ENCODE measurements at regions not wholly inside any gene's neighbourhood (a gene's known extent, or its start where the extent isn't known, plus 50 kb on each side); places are given as distances from the start of the nearest gene placed in this dataset.

DNA sequence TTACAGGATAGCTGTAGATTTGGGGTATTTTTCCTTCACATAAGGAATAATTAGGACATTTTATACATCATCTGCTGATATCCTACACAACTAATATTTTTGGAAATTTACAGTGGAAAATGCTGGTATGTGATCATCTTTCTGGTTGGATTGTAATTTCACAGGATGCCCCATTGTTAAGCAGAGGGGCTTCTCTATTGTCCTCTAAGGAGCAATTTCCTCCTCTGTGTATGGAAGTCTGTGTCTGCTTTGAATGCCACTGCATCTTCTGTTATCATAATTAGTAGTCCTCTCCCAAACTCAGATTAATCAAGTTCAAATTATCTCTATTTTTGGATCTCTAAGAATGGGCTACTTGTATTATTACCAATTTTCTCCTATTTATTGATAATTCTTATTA is 988.1 kb upstream of the B3GALT2 start (continued):
- TF ChIP-seq, protein P1, sequence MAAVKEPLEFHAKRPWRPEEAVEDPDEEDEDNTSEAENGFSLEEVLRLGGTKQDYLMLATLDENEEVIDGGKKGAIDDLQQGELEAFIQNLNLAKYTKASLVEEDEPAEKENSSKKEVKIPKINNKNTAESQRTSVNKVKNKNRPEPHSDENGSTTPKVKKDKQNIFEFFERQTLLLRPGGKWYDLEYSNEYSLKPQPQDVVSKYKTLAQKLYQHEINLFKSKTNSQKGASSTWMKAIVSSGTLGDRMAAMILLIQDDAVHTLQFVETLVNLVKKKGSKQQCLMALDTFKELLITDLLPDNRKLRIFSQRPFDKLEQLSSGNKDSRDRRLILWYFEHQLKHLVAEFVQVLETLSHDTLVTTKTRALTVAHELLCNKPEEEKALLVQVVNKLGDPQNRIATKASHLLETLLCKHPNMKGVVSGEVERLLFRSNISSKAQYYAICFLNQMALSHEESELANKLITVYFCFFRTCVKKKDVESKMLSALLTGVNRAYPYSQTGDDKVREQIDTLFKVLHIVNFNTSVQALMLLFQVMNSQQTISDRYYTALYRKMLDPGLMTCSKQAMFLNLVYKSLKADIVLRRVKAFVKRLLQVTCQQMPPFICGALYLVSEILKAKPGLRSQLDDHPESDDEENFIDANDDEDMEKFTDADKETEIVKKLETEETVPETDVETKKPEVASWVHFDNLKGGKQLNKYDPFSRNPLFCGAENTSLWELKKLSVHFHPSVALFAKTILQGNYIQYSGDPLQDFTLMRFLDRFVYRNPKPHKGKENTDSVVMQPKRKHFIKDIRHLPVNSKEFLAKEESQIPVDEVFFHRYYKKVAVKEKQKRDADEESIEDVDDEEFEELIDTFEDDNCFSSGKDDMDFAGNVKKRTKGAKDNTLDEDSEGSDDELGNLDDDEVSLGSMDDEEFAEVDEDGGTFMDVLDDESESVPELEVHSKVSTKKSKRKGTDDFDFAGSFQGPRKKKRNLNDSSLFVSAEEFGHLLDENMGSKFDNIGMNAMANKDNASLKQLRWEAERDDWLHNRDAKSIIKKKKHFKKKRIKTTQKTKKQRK (IDR thresholded peaks at IDR 0.05; ENCODE audit: low read depth, low read length) = no peak
- TF ChIP-seq NR2C2 (IDR thresholded peaks at IDR 0.05; ENCODE audit: borderline replicate concordance, control insufficient read depth, insufficient read length, low read depth) (no peak), EP300 (IDR thresholded peaks at IDR 0.05; ENCODE audit: borderline replicate concordance in 1 of 2, control insufficient read depth in 1 of 2, low read depth in 2 of 2, low read length in 2 of 2) (no peak), JUND (IDR thresholded peaks at IDR 0.05; ENCODE audit: low read depth, low read length) (no peak)

DNA sequence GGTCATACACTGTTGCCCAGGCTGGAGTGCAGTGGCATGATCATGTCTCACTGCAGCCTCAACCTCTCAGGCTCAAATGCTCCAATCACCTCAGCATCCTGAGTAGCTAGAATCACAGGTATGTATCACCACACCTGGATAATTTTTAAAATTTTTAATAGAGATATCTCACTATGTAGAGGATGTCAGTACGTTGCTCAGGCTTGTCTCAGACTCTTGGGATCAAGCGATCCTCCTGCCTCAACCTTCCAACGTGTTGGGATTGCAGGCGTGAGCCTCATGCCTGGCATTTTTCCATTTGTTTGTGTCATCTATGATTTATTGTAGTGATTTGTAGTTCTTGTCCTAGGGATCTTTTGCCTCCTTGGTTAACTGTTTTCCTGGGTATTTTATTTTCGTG is 985.2 kb upstream of the B3GALT2 start:
- Histone ChIP-seq H3K4me2 (ENCODE audit: control insufficient read depth, insufficient read depth) (no peak overlapping the region), H3K27ac (ENCODE audit: control insufficient read depth, insufficient read depth) (no peak overlapping the region), H3K9me3 (replicated peaks; ENCODE audit: control insufficient read depth, insufficient read depth, low read length) (no peaks in the 10 kb centered on the region), H3K4me3 (no peak overlapping the region), H4K20me1 (ENCODE audit: control insufficient read depth, insufficient read depth) (no peaks in the 10 kb centered on the region), H3K9ac (ENCODE audit: control insufficient read depth, insufficient read depth, low read length) (no peak overlapping the region), H3K4me1 (ENCODE audit: control insufficient read depth, insufficient read depth, low read length) (no peaks in the 10 kb centered on the region), H2AFZ (ENCODE audit: control insufficient read depth, low read depth, low read length) (no peak overlapping the region), H3K36me3 (ENCODE audit: control insufficient read depth in 2 of 2, insufficient read depth in 2 of 2, low read length in 1 of 2) (no peaks in the 10 kb centered on the region), H3K79me2 (ENCODE audit: control insufficient read depth, insufficient read depth, low read length) (no peaks in the 10 kb centered on the region), H3K27me3 (replicated peaks in 1 of 2; ENCODE audit: control insufficient read depth in 2 of 2, insufficient read depth in 2 of 2, low read length in 1 of 2) (no peaks in the 10 kb centered on the region)
- in situ Hi-C loops (cut with MboI) = no loop called here
- no peak for ATAC-seq
- intact Hi-C loops (cut with micrococcal nuclease; ENCODE audit: unreplicated experiment) = no loop called here
- SMC1A ChIA-PET (ENCODE audit: uncharacterized antibody, unreplicated experiment) = no interaction called here
- CTCF ChIA-PET = no interaction called here
- no peak for FAIRE-seq
- no TSS peak for BruUV-seq (replicated peaks)
- 43% methylated on average over 5 of the region's 5 CpGs for WGBS (ENCODE audit: insufficient coverage, insufficient replicate concordance, low lambda C conversion rate, missing lambda C conversion rate)
- POLR2A ChIA-PET = no interaction called here
- RAD21 ChIA-PET (ENCODE audit: unreplicated experiment) = no interaction called here
- DNase-seq (ENCODE audit: low read depth, low spot score) = no peak
- no peak for TF ChIP-seq RUNX3 (IDR thresholded peaks at IDR 0.05; ENCODE audit: low read length)
- TF ChIP-seq, protein P2, sequence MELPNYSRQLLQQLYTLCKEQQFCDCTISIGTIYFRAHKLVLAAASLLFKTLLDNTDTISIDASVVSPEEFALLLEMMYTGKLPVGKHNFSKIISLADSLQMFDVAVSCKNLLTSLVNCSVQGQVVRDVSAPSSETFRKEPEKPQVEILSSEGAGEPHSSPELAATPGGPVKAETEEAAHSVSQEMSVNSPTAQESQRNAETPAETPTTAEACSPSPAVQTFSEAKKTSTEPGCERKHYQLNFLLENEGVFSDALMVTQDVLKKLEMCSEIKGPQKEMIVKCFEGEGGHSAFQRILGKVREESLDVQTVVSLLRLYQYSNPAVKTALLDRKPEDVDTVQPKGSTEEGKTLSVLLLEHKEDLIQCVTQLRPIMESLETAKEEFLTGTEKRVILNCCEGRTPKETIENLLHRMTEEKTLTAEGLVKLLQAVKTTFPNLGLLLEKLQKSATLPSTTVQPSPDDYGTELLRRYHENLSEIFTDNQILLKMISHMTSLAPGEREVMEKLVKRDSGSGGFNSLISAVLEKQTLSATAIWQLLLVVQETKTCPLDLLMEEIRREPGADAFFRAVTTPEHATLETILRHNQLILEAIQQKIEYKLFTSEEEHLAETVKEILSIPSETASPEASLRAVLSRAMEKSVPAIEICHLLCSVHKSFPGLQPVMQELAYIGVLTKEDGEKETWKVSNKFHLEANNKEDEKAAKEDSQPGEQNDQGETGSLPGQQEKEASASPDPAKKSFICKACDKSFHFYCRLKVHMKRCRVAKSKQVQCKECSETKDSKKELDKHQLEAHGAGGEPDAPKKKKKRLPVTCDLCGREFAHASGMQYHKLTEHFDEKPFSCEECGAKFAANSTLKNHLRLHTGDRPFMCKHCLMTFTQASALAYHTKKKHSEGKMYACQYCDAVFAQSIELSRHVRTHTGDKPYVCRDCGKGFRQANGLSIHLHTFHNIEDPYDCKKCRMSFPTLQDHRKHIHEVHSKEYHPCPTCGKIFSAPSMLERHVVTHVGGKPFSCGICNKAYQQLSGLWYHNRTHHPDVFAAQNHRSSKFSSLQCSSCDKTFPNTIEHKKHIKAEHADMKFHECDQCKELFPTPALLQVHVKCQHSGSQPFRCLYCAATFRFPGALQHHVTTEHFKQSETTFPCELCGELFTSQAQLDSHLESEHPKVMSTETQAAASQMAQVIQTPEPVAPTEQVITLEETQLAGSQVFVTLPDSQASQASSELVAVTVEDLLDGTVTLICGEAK (IDR thresholded peaks at IDR 0.05; ENCODE audit: borderline replicate concordance) = no peak
- TF ChIP-seq BCL11A (IDR thresholded peaks at IDR 0.05; ENCODE audit: low read depth, low read length) = no peak
- no peak for TF ChIP-seq SUZ12 (IDR thresholded peaks at IDR 0.05; ENCODE audit: unreplicated experiment)
- TF ChIP-seq EED (IDR thresholded peaks at IDR 0.05; ENCODE audit: low read depth) = no peak
- TF ChIP-seq BMI1 (IDR thresholded peaks at IDR 0.05; ENCODE audit: borderline replicate concordance) = no peak
- TF ChIP-seq, protein P3, sequence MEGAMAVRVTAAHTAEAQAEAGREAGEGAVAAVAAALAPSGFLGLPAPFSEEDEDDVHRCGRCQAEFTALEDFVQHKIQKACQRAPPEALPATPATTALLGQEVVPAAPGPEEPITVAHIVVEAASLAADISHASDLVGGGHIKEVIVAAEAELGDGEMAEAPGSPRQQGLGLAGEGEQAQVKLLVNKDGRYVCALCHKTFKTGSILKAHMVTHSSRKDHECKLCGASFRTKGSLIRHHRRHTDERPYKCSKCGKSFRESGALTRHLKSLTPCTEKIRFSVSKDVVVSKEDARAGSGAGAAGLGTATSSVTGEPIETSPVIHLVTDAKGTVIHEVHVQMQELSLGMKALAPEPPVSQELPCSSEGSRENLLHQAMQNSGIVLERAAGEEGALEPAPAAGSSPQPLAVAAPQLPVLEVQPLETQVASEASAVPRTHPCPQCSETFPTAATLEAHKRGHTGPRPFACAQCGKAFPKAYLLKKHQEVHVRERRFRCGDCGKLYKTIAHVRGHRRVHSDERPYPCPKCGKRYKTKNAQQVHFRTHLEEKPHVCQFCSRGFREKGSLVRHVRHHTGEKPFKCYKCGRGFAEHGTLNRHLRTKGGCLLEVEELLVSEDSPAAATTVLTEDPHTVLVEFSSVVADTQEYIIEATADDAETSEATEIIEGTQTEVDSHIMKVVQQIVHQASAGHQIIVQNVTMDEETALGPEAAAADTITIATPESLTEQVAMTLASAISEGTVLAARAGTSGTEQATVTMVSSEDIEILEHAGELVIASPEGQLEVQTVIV (IDR thresholded peaks at IDR 0.05; ENCODE audit: borderline replicate concordance, partially characterized antibody) = no peak
- TF ChIP-seq NFYA (IDR thresholded peaks at IDR 0.05; ENCODE audit: borderline replicate concordance, low read depth, low read length) = no peak
- no peak for TF ChIP-seq BRCA1 (IDR thresholded peaks at IDR 0.05; ENCODE audit: low read depth, low read length)
